Heart left ventricle (tissue), 16 donors: ENCODE measurements at regions not wholly inside any gene's neighbourhood (a gene's known extent, or its start where the extent isn't known, plus 50 kb on each side); places are given as distances from the start of the nearest gene placed in this dataset.

Experiments used
- ATAC-seq, 4 donors: fragments of 200-7000 bp; cut with Tn5 transposase; one replicate each; pipeline ENCODE4 v1.9.1; 2020 to 2022; ENCODE audit warnings: moderate library complexity in 4 of 4, mild to moderate bottlenecking in 3 of 4, moderate number of reproducible peaks in 1 of 4
- DNase-seq, 5 donors: peaks; one replicate each; pipeline ENCODE4 v3.0.0-alpha.2; 2020
- H3K27ac ChIP-seq, 12 donors: fragments of 200-600 bp; sonication (generic) in 4 of 12; one replicate each; pipeline versions ENCODE4 v1.5.0 to v1.8.0; 2016 to 2022; ENCODE audit warnings: mild to moderate bottlenecking in 2 of 12
- H3K27me3 ChIP-seq, 9 donors: fragments of 200-600 bp; sonication (generic) in 2 of 9; one replicate each; pipeline versions ENCODE4 v1.5.1 to v1.8.0; 2016 to 2022; ENCODE audit warnings: mild to moderate bottlenecking in 3 of 9
- H3K36me3 ChIP-seq, 9 donors: fragments of 200-600 bp; sonication (generic) in 2 of 9; one replicate each; pipeline versions ENCODE4 v1.5.0 to v1.8.0; 2018 to 2022; ENCODE audit warnings: mild to moderate bottlenecking in 2 of 9
- H3K4me1 ChIP-seq, 12 donors: fragments of 200-600 bp; sonication (generic) in 4 of 12; one replicate each; pipeline versions ENCODE4 v1.5.0 to v1.8.0; 2016 to 2022; ENCODE audit warnings: mild to moderate bottlenecking in 3 of 12
- H3K4me3 ChIP-seq, 12 donors: fragments of 200-600 bp; sonication (generic) in 4 of 12; one replicate each; pipeline versions ENCODE4 v1.5.0 to v1.8.0; 2017 to 2022; ENCODE audit warnings: mild to moderate bottlenecking in 9 of 12, moderate library complexity in 4 of 12
- H3K9me3 ChIP-seq, 12 donors: fragments of 200-600 bp; sonication (generic) in 4 of 12; one replicate each; pipeline versions ENCODE4 v1.5.0 to v1.8.0; 2016 to 2022; ENCODE audit warnings: mild to moderate bottlenecking in 1 of 12
- CTCF ChIP-seq, 12 donors: fragments of 200-600 bp; sonication (generic) in 4 of 12; IDR thresholded peaks; one replicate each; pipeline versions ENCODE4 v1.5.0 to v1.8.0; 2018 to 2022; ENCODE audit warnings: antibody characterized with exemption in 12 of 12, mild to moderate bottlenecking in 5 of 12
- POLR2A ChIP-seq, 2 donors: fragments of 450-650 bp; IDR thresholded peaks; one replicate each; pipeline ENCODE4 v1.6.1; 2017; ENCODE audit warnings: antibody characterized with exemption in 2 of 2, mild to moderate bottlenecking in 2 of 2, moderate library complexity in 2 of 2
- WGBS, 4 donors: extraction: QIAGEN DNeasy Blood & Tissue Kit in 2 of 4; methylation state at CpG; one replicate each; pipeline versions ENCODE4 v1.1.5 to v1.1.7; 2013 to 2018; 5-methylcytosine and 5-hydroxymethylcytosine counted together
- intact Hi-C, 10 donors: fragments of 100-400 bp; cut with DNase I; formaldehyde crosslinking; loops; one replicate each; pipeline versions ENCODE4 v1.11.1 to v1.14.2; 2022
- donor health status: ischemic (EF 13 %, LVEDD 7.1; RV severe dilation, severe dysfunction).
- donor health status: healthy with polysubstance abuse.
- donor health status: DM: no; HTN: yes; CAD: no.
- donor health status: DM: no; HTN: no; CAD: no.
- donor health status: ischemic (EF 25% LVEDD 6.9; RV normal size, moderate dysfunction).
- donor health status: ischemic (EF 25% LVEDD 5.7; RV mildly dilated, moderate dysfunction).
- donor health status: healthy.
- donor health status: DM: yes; HTN: yes; CAD: no.
- donor health status: ischemic (EF 35%, LVEDD 5.7; RV mildly dilated, moderate dysfunction).
- donor health status: nonischemic (EF 11% LVEDD 7.7; RV severe dilation, severe dysfunction).
- donor health status: DM: yes; HTN: yes; CAD: no.
- donor health status: PGD.
- donor health status: ischemic (EF 29% LVEDD 5.4; RV normal size, mild dysfunction).
- donor health status: nonischemic (EF 23%, LVEDD 6.1; RV moderate dilation, normal function).

- WGBS, 4 donors = 95 to 100% (median 96%) methylated on average over 1 of the region's 1 CpG
- intact Hi-C loops = no loop called here
- no peak overlapping the region for H3K4me3 ChIP-seq
- H3K27ac ChIP-seq = no peak overlapping the region
- no peaks in the 10 kb centered on the region for H3K36me3 ChIP-seq
- H3K9me3 ChIP-seq = no peaks in the 10 kb centered on the region
- ATAC-seq (no peak), DNase-seq (no peak)
- no peaks in the 10 kb centered on the region for H3K27me3 ChIP-seq
- peaks cover 0 to 8% (median 0%) of the 10 kb centered on the region in 12 donors for H3K4me1 ChIP-seq
- TF ChIP-seq CTCF (IDR thresholded peaks at IDR 0.05) (no peak), POLR2A (IDR thresholded peaks at IDR 0.05) (no peak)
These were observed 94.4 kb upstream of the ZNF217 start for GRCh38 chr20:53688085-53688484.

DNA sequence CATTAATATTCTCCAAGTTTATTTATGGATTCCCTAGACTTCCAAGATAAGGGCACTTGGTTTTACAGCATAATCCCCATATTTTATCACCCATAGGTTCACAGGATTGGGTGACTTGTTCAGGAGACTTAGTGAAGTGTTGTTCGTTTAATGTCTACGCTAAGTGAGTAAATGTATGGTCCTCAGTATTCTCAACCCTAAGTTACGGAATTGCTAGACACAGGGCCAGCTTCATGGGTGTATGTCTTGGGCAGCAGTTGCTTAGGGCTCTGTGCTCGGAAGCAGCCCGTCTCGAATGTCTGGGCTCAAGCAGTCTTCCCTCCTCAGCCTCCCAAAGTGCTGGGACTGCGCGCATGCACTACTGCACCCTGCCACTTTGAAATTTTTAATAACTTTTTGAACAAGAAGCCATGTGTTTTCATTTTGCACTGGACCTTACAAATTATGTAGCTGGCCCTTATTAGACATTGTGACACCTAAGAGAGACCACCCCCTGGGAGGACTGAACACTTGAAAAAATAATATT, 91.5 kb upstream of the ZNF217 start:
- WGBS, 4 donors = 94 to 97% (median 96%) methylated on average over 8 of the region's 8 CpGs
- intact Hi-C loops = no loop called here

GRCh38 chr20:53683506-53683905, 89.9 kb upstream of the ZNF217 start:
- DNase-seq (no peak), ATAC-seq (no peak)
- H3K4me1 ChIP-seq = peaks cover 0 to 23% (median 15%) of the 10 kb centered on the region in 12 donors
- H3K4me3 ChIP-seq = no peak overlapping the region
- no peaks in the 10 kb centered on the region for H3K9me3 ChIP-seq
- WGBS, 4 donors = 91 to 97% (median 94%) methylated on average over 3 of the region's 3 CpGs
- intact Hi-C loops = no loop called here
- no peaks in the 10 kb centered on the region for H3K36me3 ChIP-seq
- no peak overlapping the region for H3K27ac ChIP-seq
- H3K27me3 ChIP-seq = no peaks in the 10 kb centered on the region
- TF ChIP-seq POLR2A (IDR thresholded peaks at IDR 0.05) = no peak
- no peak for TF ChIP-seq CTCF (IDR thresholded peaks at IDR 0.05)

More for the DNA sequence above, 91.5 kb upstream of the ZNF217 start:
- no peaks in the 10 kb centered on the region for H3K9me3 ChIP-seq
- H3K4me3 ChIP-seq = no peak overlapping the region
- H3K36me3 ChIP-seq = no peaks in the 10 kb centered on the region
- TF ChIP-seq POLR2A (IDR thresholded peaks at IDR 0.05) (no peak), CTCF (IDR thresholded peaks at IDR 0.05) (no peak)
- H3K27me3 ChIP-seq = no peaks in the 10 kb centered on the region
- DNase-seq (no peak), ATAC-seq (no peak)
- H3K27ac ChIP-seq = no peak overlapping the region
- peaks cover 0 to 7% (median 3%) of the 10 kb centered on the region in 12 donors for H3K4me1 ChIP-seq

GRCh38 chr20:53681352-53682212, 87.9 kb upstream of the ZNF217 start:
- Histone ChIP-seq H3K4me1 (peaks cover 0 to 39% (median 26%) of the 10 kb centered on the region in 12 donors), H3K36me3 (no peaks in the 10 kb centered on the region), H3K9me3 (no peaks in the 10 kb centered on the region), H3K27ac (no peak overlapping the region), H3K4me3 (no peak overlapping the region), H3K27me3 (no peaks in the 10 kb centered on the region)
- DNase-seq (no peak), ATAC-seq (no peak)
- intact Hi-C loops = no loop called here
- 89 to 92% (median 92%) methylated on average over 17 of the region's 17 CpGs for WGBS, 4 donors
- TF ChIP-seq CTCF (IDR thresholded peaks at IDR 0.05) (no peak), POLR2A (IDR thresholded peaks at IDR 0.05) (no peak)
